IMR-90 (cell line): ENCODE measurements at regions not wholly inside any gene's neighbourhood (a gene's known extent, or its start where the extent isn't known, plus 50 kb on each side); places are given as distances from the start of the nearest gene placed in this dataset.

Experiments
- ATAC-seq: fragments of 200-7000 bp; cut with Tn5 transposase; 2 replicates; pipeline ENCODE4 v1.9.1; 2020; ENCODE audit warnings: low read depth, mild to moderate bottlenecking, moderate library complexity
- BruUV-seq: library from RNA; stranded (reverse); fragments of 400-500 nt; replicated peaks from 2 replicates; lab custom pipeline; 2021; lab: Mats Ljungman, UMichigan
- CTCF ChIA-PET: fragments of 300-600 bp; formaldehyde crosslinking; extraction: SDS; loops from one replicate; lab custom pipeline; 2021; ENCODE audit warnings: antibody characterized with exemption; lab: Yijun Ruan, JAX
- POLR2A ChIA-PET: fragments of 300-600 bp; sonication (Branson Sonifier 250); formaldehyde crosslinking; loops from one replicate; lab custom pipeline; 2022; ENCODE audit warnings: antibody characterized with exemption; ENCODE audit not compliant: unreplicated experiment; lab: Charles Lee
- DNase-seq: peaks from one replicate; pipeline ENCODE4 v3.0.0; 2013
- H2AFZ ChIP-seq: replicated peaks from 2 replicates; pipeline ENCODE3; 2013; ENCODE audit warnings: low read length, mild to moderate bottlenecking; ENCODE audit not compliant: poor library complexity
- H2AK5ac ChIP-seq: 2 replicates; pipeline ENCODE4 v1.6.1; 2013; ENCODE audit warnings: low read depth, low read length, inconsistent platforms
- H2AK9ac ChIP-seq: replicated peaks from 2 replicates; pipeline ENCODE3; 2013; ENCODE audit warnings: mild to moderate bottlenecking, low read depth, low read length, moderate library complexity; ENCODE audit not compliant: poor library complexity
- H2BK120ac ChIP-seq: 2 replicates; pipeline ENCODE4 v1.6.1; 2013; ENCODE audit warnings: low read depth, low read length, inconsistent platforms
- H2BK15ac ChIP-seq: 3 replicates; pipeline ENCODE4 v1.6.1; 2013; ENCODE audit warnings: low read depth, low read length, inconsistent platforms
- H2BK20ac ChIP-seq: 2 replicates; pipeline ENCODE4 v1.6.1; 2013; ENCODE audit warnings: low read depth, mild to moderate bottlenecking, inconsistent platforms, low read length, moderate library complexity
- H2BK5ac ChIP-seq: 2 replicates; pipeline ENCODE4 v1.6.1; 2013; ENCODE audit warnings: mild to moderate bottlenecking, low read depth, low read length, inconsistent platforms; ENCODE audit not compliant: poor library complexity, severe bottlenecking
- H3K14ac ChIP-seq: replicated peaks from 2 replicates; pipeline ENCODE4 v1.6.1; 2013; ENCODE audit warnings: low read depth, low read length, inconsistent platforms
- H3K18ac ChIP-seq: 2 replicates; pipeline ENCODE4 v1.6.1; 2013; ENCODE audit warnings: low read depth, low read length, control low read depth
- H3K23ac ChIP-seq: 2 replicates; pipeline ENCODE4 v1.6.1; 2013; ENCODE audit warnings: low read depth, low read length, inconsistent platforms
- H3K27ac ChIP-seq: 2 replicates; pipeline ENCODE4 v1.5.1; 2013; ENCODE audit warnings: mild to moderate bottlenecking, control low read depth, low read length; ENCODE audit not compliant: insufficient read depth
- H3K27me3 ChIP-seq: 2 replicates; pipeline ENCODE4 v1.6.1; 2013; ENCODE audit warnings: low read length; ENCODE audit not compliant: control insufficient read depth, insufficient read depth
- H3K36me3 ChIP-seq: 2 replicates; pipeline ENCODE4 v1.6.1; 2013; ENCODE audit warnings: low read length, mixed read lengths; ENCODE audit not compliant: control insufficient read depth, insufficient read depth
- H3K4ac ChIP-seq: 2 replicates; pipeline ENCODE4 v1.6.1; 2013; ENCODE audit warnings: low read depth, low read length, inconsistent platforms
- H3K4me1 ChIP-seq: 2 replicates; pipeline ENCODE4 v1.6.1; 2013; ENCODE audit warnings: low read length, mixed read lengths; ENCODE audit not compliant: control insufficient read depth, insufficient read depth
- H3K4me2 ChIP-seq: 2 replicates; pipeline ENCODE4 v1.6.1; 2013; ENCODE audit warnings: low read depth, mild to moderate bottlenecking, control low read depth, low read length, moderate library complexity
- H3K4me3 ChIP-seq: 2 replicates; pipeline ENCODE4 v1.5.1; 2013; ENCODE audit warnings: low read depth, mild to moderate bottlenecking, control low read depth, low read length, moderate library complexity; ENCODE audit not compliant: insufficient read depth
- H3K56ac ChIP-seq: 2 replicates; pipeline ENCODE4 v1.6.1; 2013; ENCODE audit warnings: low read length, inconsistent platforms; ENCODE audit not compliant: insufficient read depth; ENCODE audit errors: extremely low read depth
- H3K79me1 ChIP-seq, 2 experiments: 2 replicates each; pipeline ENCODE4 v1.6.1; 2013; ENCODE audit warnings: low read length in 2 of 2, inconsistent platforms in 1 of 2, low read depth in 1 of 2
- H3K9ac ChIP-seq: 2 replicates; pipeline ENCODE4 v1.6.1; 2013; ENCODE audit warnings: low read depth, low read length, control low read depth
- H3K9me1 ChIP-seq: 2 replicates; pipeline ENCODE4 v1.6.1; 2013; ENCODE audit warnings: low read length, inconsistent platforms; ENCODE audit not compliant: insufficient read depth
- H3K9me3 ChIP-seq: 2 replicates; pipeline ENCODE4 v1.6.1; 2013; ENCODE audit warnings: low read length; ENCODE audit not compliant: control insufficient read depth, insufficient read depth
- H4K20me1 ChIP-seq: 2 replicates; pipeline ENCODE4 v1.6.1; 2013; ENCODE audit warnings: low read length, inconsistent platforms; ENCODE audit not compliant: insufficient read depth
- H4K5ac ChIP-seq: 2 replicates; pipeline ENCODE4 v1.6.1; 2013; ENCODE audit warnings: mild to moderate bottlenecking, low read depth, low read length, control low read depth
- H4K8ac ChIP-seq, 2 experiments: 2 replicates each; pipeline ENCODE4 v1.6.1; 2013; ENCODE audit warnings: low read depth in 2 of 2, low read length in 2 of 2, control low read depth in 1 of 2, inconsistent platforms in 1 of 2
- H4K91ac ChIP-seq: 2 replicates; pipeline ENCODE4 v1.6.1; 2013; ENCODE audit warnings: low read depth, low read length, inconsistent platforms; ENCODE audit not compliant: insufficient read depth
- BHLHE40 ChIP-seq: fragments of 150-350 bp; IDR thresholded peaks from 2 replicates; pipeline ENCODE4 v1.6.1; 2016; ENCODE audit warnings: mild to moderate bottlenecking, low read depth, low read length
- CEBPB ChIP-seq: IDR thresholded peaks from 2 replicates; pipeline ENCODE4 v1.6.1; 2012; ENCODE audit warnings: low read depth, low read length, improper control_type of control experiment
- CHD1 ChIP-seq: IDR thresholded peaks from 2 replicates; pipeline ENCODE4 v1.6.1; 2012; ENCODE audit warnings: low read depth, low read length, improper control_type of control experiment
- CTCF ChIP-seq: conservative IDR thresholded peaks from 2 replicates; pipeline ENCODE4 v1.5.1; 2012; ENCODE audit warnings: mild to moderate bottlenecking, low read depth, low read length, improper control_type of control experiment
- FOS ChIP-seq: fragments of 150-350 bp; IDR thresholded peaks from 2 replicates; pipeline ENCODE4 v1.6.1; 2016; ENCODE audit warnings: low read depth, low read length
- MAFK ChIP-seq: IDR thresholded peaks from 2 replicates; pipeline ENCODE4 v1.6.1; 2012; ENCODE audit warnings: low read depth, low read length, improper control_type of control experiment
- MAZ ChIP-seq: IDR thresholded peaks from 2 replicates; pipeline ENCODE4 v1.6.1; 2012; ENCODE audit warnings: low read depth, mild to moderate bottlenecking, low read length, improper control_type of control experiment, moderate library complexity, borderline replicate concordance
- MXI1 ChIP-seq: IDR thresholded peaks from 2 replicates; pipeline ENCODE4 v1.6.1; 2012; ENCODE audit warnings: low read depth, mild to moderate bottlenecking, low read length, moderate library complexity, borderline replicate concordance
- NFE2L2 ChIP-seq: fragments of 150-350 bp; IDR thresholded peaks from 2 replicates; pipeline ENCODE4 v1.6.1; 2016; ENCODE audit warnings: low read depth, mild to moderate bottlenecking, low read length
- POLR2A ChIP-seq: IDR thresholded peaks from 2 replicates; pipeline ENCODE4 v1.6.1; 2012; ENCODE audit warnings: mild to moderate bottlenecking, low read depth, low read length
- RAD21 ChIP-seq: IDR thresholded peaks from 2 replicates; pipeline ENCODE4 v1.6.1; 2012; ENCODE audit warnings: low read length, improper control_type of control experiment
- RCOR1 ChIP-seq: IDR thresholded peaks from 2 replicates; pipeline ENCODE4 v1.6.1; 2012; ENCODE audit warnings: mild to moderate bottlenecking, low read length, improper control_type of control experiment; ENCODE audit not compliant: insufficient replicate concordance
- RFX5 ChIP-seq: IDR thresholded peaks from 2 replicates; pipeline ENCODE4 v1.8.0; 2012; ENCODE audit warnings: low read depth, mild to moderate bottlenecking, low read length, moderate library complexity
- SMC3 ChIP-seq: fragments of 150-350 bp; IDR thresholded peaks from 2 replicates; pipeline ENCODE4 v1.6.1; 2016; ENCODE audit warnings: low read depth, mild to moderate bottlenecking, antibody characterized with exemption, low read length, moderate library complexity
- USF2 ChIP-seq: fragments of 150-350 bp; IDR thresholded peaks from 2 replicates; pipeline ENCODE4 v1.6.1; 2017; ENCODE audit warnings: mild to moderate bottlenecking, antibody characterized with exemption, low read length, low read depth
- WGBS, 2 experiments: methylation state at CpG; one replicate each; pipeline versions ENCODE4 v1.1.5 to v1.1.7; 2013; ENCODE audit warnings: missing lambda C conversion rate in 2 of 2; ENCODE audit not compliant: insufficient read length in 1 of 2; ENCODE audit errors: extremely low coverage in 2 of 2; 5-methylcytosine and 5-hydroxymethylcytosine counted together
- dilution Hi-C: fragments of 300-500 bp; cut with HindIII; formaldehyde crosslinking; loops from one replicate; pipeline ENCODE4 v1.14.3; 2018; ENCODE audit warnings: low sequenced_read_pairs; ENCODE audit not compliant: unreplicated experiment
- in situ Hi-C: fragments of 300-500 bp; cut with MboI; formaldehyde crosslinking; loops from 3 replicates; pipeline ENCODE4 v1.14.3; 2019; ENCODE audit warnings: low sequenced_read_pairs, inconsistent platforms, mixed read lengths
- intact Hi-C: fragments of 100-400 bp; cut with micrococcal nuclease; formaldehyde crosslinking; loops from 2 replicates; pipeline ENCODE4 v1.10.0; 2022
- TF ChIP-seq, protein P1 (sequence below): fragments of 150-350 bp; IDR thresholded peaks from 2 replicates; pipeline ENCODE4 v1.6.1; 2016; ENCODE audit warnings: low read depth, mild to moderate bottlenecking, low read length, moderate library complexity, borderline replicate concordance

- Histone ChIP-seq H3K4me1 (peaks cover 6% of the 10 kb centered on the region), H3K36me3 (no peaks in the 10 kb centered on the region), H3K27ac (no peak overlapping the region), H2BK15ac (0 out of 3 replicates have a peak overlapping the region, but pooled peaks have one; percentile 56), H3K14ac (0 out of 2 replicates have a peak overlapping the region, but pooled peaks have one; percentile 10), H3K79me1 (no peaks in the 10 kb centered on the region), H2AK5ac (no peak overlapping the region), H2BK5ac (no peak overlapping the region), H3K9ac (no peak overlapping the region), H2BK20ac (peak overlapping the region; percentile 39; the same call in 1 of the 2 replicates), H2AK9ac (peak overlapping the region; percentile 70), H3K23ac (no peak overlapping the region), H2BK120ac (no peak overlapping the region), H3K56ac (no peak overlapping the region), H4K91ac (no peak overlapping the region), H4K8ac (no peak overlapping the region), H2AFZ (no peak overlapping the region), H3K27me3 (no peaks in the 10 kb centered on the region), H4K5ac (no peak overlapping the region), H3K18ac (peak overlapping the region; percentile 40; the same call in 1 of the 2 replicates), H3K4ac (no peak overlapping the region), H4K20me1 (no peaks in the 10 kb centered on the region), H3K9me3 (no peaks in the 10 kb centered on the region), H3K9me1 (0 out of 2 replicates have a peak, but pooled peaks cover 3% of the 10 kb centered on the region), H3K4me2 (no peak overlapping the region), H3K4me3 (no peak overlapping the region)
- no peak for DNase-seq
- in situ Hi-C loops (no loop called here), intact Hi-C loops (no loop called here), dilution Hi-C loops (no loop called here)
- no peak for ATAC-seq
- no TSS peak for BruUV-seq
- WGBS, 2 experiments = 80% methylated on average over 1 of the region's 1 CpG; no CpG with 5 or more reads in 1 of the 2 experiments
- ChIA-PET CTCF (no interaction called here), POLR2A (no interaction called here)
- no peak for TF ChIP-seq POLR2A
- TF ChIP-seq RCOR1 = no peak
- TF ChIP-seq, protein P1, sequence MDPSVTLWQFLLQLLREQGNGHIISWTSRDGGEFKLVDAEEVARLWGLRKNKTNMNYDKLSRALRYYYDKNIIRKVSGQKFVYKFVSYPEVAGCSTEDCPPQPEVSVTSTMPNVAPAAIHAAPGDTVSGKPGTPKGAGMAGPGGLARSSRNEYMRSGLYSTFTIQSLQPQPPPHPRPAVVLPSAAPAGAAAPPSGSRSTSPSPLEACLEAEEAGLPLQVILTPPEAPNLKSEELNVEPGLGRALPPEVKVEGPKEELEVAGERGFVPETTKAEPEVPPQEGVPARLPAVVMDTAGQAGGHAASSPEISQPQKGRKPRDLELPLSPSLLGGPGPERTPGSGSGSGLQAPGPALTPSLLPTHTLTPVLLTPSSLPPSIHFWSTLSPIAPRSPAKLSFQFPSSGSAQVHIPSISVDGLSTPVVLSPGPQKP = no peak
- no peak for TF ChIP-seq RFX5
- TF ChIP-seq MAFK = no peak
- TF ChIP-seq CTCF = no peak
- TF ChIP-seq MXI1 = no peak
- TF ChIP-seq NFE2L2 = no peak
- TF ChIP-seq FOS = no peak
- no peak for TF ChIP-seq CHD1
- no peak for TF ChIP-seq MAZ
- no peak for TF ChIP-seq CEBPB
- TF ChIP-seq USF2 = no peak
- TF ChIP-seq BHLHE40 = no peak
- no peak for TF ChIP-seq RAD21
- no peak for TF ChIP-seq SMC3
These were observed 58.4 kb upstream of the IER3 start for GRCh38 chr6:30802731-30803130.
